ENCODE measurements at regions not wholly inside any gene's neighbourhood (a gene's known extent, or its start where the extent isn't known, plus 50 kb on each side); places are given as distances from the start of the nearest gene placed in this dataset.

GRCh38 chr3:117885011-117885441, 1149.6 kb downstream of the IGSF11 start:
- peak; percentile 20 for DNase-seq (ENCODE audit: low read depth)
- no peak overlapping the region for H3K4me3 ChIP-seq (ENCODE audit: low read depth, low read length)

GRCh38 chr3:117886147-117886546, 1148.5 kb downstream of the IGSF11 start:
- TF ChIP-seq MYC (IDR thresholded peaks at IDR 0.05; ENCODE audit: low read depth, low read length): no peak
- no peak for TF ChIP-seq MAX (IDR thresholded peaks at IDR 0.05; ENCODE audit: low read depth, low read length)
- TF ChIP-seq CTCF (IDR thresholded peaks at IDR 0.05; ENCODE audit: low read depth, low read length): no peak
- TF ChIP-seq POLR2A (IDR thresholded peaks at IDR 0.05; ENCODE audit: extremely low read depth, insufficient read length): no peak
- DNase-seq (ENCODE audit: low read depth): no peak
- H3K4me3 ChIP-seq (ENCODE audit: low read depth, low read length): no peak overlapping the region

More at GRCh38 chr3:117885011-117885441, 1149.6 kb downstream of the IGSF11 start:
- TF ChIP-seq POLR2A (IDR thresholded peaks at IDR 0.05; ENCODE audit: extremely low read depth, insufficient read length) (no peak), MAX (IDR thresholded peaks at IDR 0.05; ENCODE audit: low read depth, low read length) (no peak), CTCF (IDR thresholded peaks at IDR 0.05; ENCODE audit: low read depth, low read length) (no peak), MYC (IDR thresholded peaks at IDR 0.05; ENCODE audit: low read depth, low read length) (no peak)

- TF ChIP-seq CTCF (IDR thresholded peaks at IDR 0.05; ENCODE audit: low read depth, low read length) (no peak), MAX (IDR thresholded peaks at IDR 0.05; ENCODE audit: low read depth, low read length) (no peak)
- DNase-seq (ENCODE audit: low read depth): no peak
- H3K4me3 ChIP-seq (ENCODE audit: low read depth, low read length): no peak overlapping the region
Observed at GRCh38 chr3:117887031-117887430, 1147.6 kb downstream of the IGSF11 start.

GRCh38 chr3:117887901-117888300, 1146.7 kb downstream of the IGSF11 start:
- no peak overlapping the region for H3K4me3 ChIP-seq (ENCODE audit: low read depth, low read length)
- TF ChIP-seq MYC (IDR thresholded peaks at IDR 0.05; ENCODE audit: low read depth, low read length) (no peak), MAX (IDR thresholded peaks at IDR 0.05; ENCODE audit: low read depth, low read length) (no peak), POLR2A (IDR thresholded peaks at IDR 0.05; ENCODE audit: extremely low read depth, insufficient read length) (no peak), CTCF (IDR thresholded peaks at IDR 0.05; ENCODE audit: low read depth, low read length) (no peak)
- DNase-seq (ENCODE audit: low read depth): no peak

GRCh38 chr3:117892431-117892841, 1142.2 kb downstream of the IGSF11 start:
- no peak for TF ChIP-seq MYC (IDR thresholded peaks at IDR 0.05; ENCODE audit: low read depth, low read length)
- no peak for TF ChIP-seq MAX (IDR thresholded peaks at IDR 0.05; ENCODE audit: low read depth, low read length)
- TF ChIP-seq POLR2A (IDR thresholded peaks at IDR 0.05; ENCODE audit: extremely low read depth, insufficient read length): no peak
- no peak for TF ChIP-seq CTCF (IDR thresholded peaks at IDR 0.05; ENCODE audit: low read depth, low read length)
- H3K4me3 ChIP-seq (ENCODE audit: low read depth, low read length): no peak overlapping the region
- no peak for DNase-seq (ENCODE audit: low read depth)

GRCh38 chr3:117893001-117893400, 1141.6 kb downstream of the IGSF11 start:
- TF ChIP-seq POLR2A (IDR thresholded peaks at IDR 0.05; ENCODE audit: extremely low read depth, insufficient read length) (no peak), MAX (IDR thresholded peaks at IDR 0.05; ENCODE audit: low read depth, low read length) (no peak), MYC (IDR thresholded peaks at IDR 0.05; ENCODE audit: low read depth, low read length) (no peak), CTCF (IDR thresholded peaks at IDR 0.05; ENCODE audit: low read depth, low read length) (no peak)
- H3K4me3 ChIP-seq (ENCODE audit: low read depth, low read length): no peak overlapping the region
- DNase-seq (ENCODE audit: low read depth): no peak
